CD14-positive monocyte (primary cell): ENCODE measurements at regions not wholly inside any gene's neighbourhood (a gene's known extent, or its start where the extent isn't known, plus 50 kb on each side); places are given as distances from the start of the nearest gene placed in this dataset.

Experiments used
- DNase-seq, 3 donors: peaks; one replicate each; pipeline ENCODE4 v3.0.0-alpha.2; 2011 to 2022
- H2AFZ ChIP-seq: 2 replicates; pipeline ENCODE4 v1.6.0; 2012; ENCODE audit warnings: mild to moderate bottlenecking, low read depth, low read length, inconsistent platforms; ENCODE audit not compliant: insufficient read depth, poor library complexity, severe bottlenecking
- H3K27ac ChIP-seq, 2 donors: 1 replicate in 1 of 2; 2 replicates in 1 of 2; pipeline ENCODE4 v1.5.1; 2012 to 2013; ENCODE audit warnings: low read length in 2 of 2, control low read depth in 1 of 2, inconsistent platforms in 1 of 2, low read depth in 1 of 2, mild to moderate bottlenecking in 1 of 2
- H3K27me3 ChIP-seq, 2 donors: one replicate each; pipeline versions ENCODE4 v1.6.0 to v1.6.1; 2011 to 2013; ENCODE audit warnings: low read length in 2 of 2; ENCODE audit not compliant: control insufficient read depth in 2 of 2, insufficient read depth in 2 of 2
- H3K36me3 ChIP-seq, 2 donors: replicated peaks in 1 of 2; 1 replicate in 1 of 2; 2 replicates in 1 of 2; pipeline versions ENCODE4 v1.5.1 to v1.6.1; 2012 to 2013; ENCODE audit warnings: low read length in 2 of 2, control low read depth in 1 of 2, inconsistent platforms in 1 of 2, mild to moderate bottlenecking in 1 of 2; ENCODE audit not compliant: insufficient read depth in 2 of 2, control insufficient read depth in 1 of 2
- H3K4me1 ChIP-seq, 2 donors: 1 replicate in 1 of 2; 2 replicates in 1 of 2; pipeline versions ENCODE4 v1.5.1 to v1.6.1; 2012 to 2013; ENCODE audit warnings: low read length in 2 of 2, control low read depth in 1 of 2, inconsistent platforms in 1 of 2, mild to moderate bottlenecking in 1 of 2, moderate library complexity in 1 of 2; ENCODE audit not compliant: insufficient read depth in 2 of 2, control insufficient read depth in 1 of 2
- H3K4me2 ChIP-seq: replicated peaks from 2 replicates; pipeline ENCODE3; 2012; ENCODE audit warnings: low read length, moderate library complexity, mild to moderate bottlenecking; ENCODE audit not compliant: poor library complexity, severe bottlenecking; ENCODE audit errors: extremely low read depth
- H3K4me3 ChIP-seq, 3 experiments: fragments of 200-600 bp in 1 of 3; sonication (generic) in 1 of 3; replicated peaks in 1 of 3; 1 replicate in 2 of 3; 2 replicates in 1 of 3; pipeline ENCODE4 v1.5.1; 2011 to 2013; ENCODE audit warnings: low read length in 3 of 3, mild to moderate bottlenecking in 3 of 3, control low read depth in 2 of 3, low read depth in 2 of 3, inconsistent platforms in 1 of 3, moderate library complexity in 1 of 3
- H3K79me2 ChIP-seq: 2 replicates; pipeline ENCODE4 v1.6.0; 2012; ENCODE audit warnings: mild to moderate bottlenecking, control low read depth, inconsistent platforms, low read length, moderate library complexity; ENCODE audit not compliant: insufficient read depth
- H3K9ac ChIP-seq: 2 replicates; pipeline ENCODE4 v1.6.0; 2017; ENCODE audit warnings: low read length, mild to moderate bottlenecking; ENCODE audit not compliant: insufficient read depth, poor library complexity, severe bottlenecking
- H3K9me3 ChIP-seq, 2 donors: replicated peaks in 1 of 2; 1 replicate in 1 of 2; 2 replicates in 1 of 2; pipeline versions ENCODE4 v1.5.1 to v1.6.1; 2012 to 2013; ENCODE audit warnings: low read length in 2 of 2, control low read depth in 1 of 2; ENCODE audit not compliant: control insufficient read depth in 1 of 2, insufficient read depth in 1 of 2
- H4K20me1 ChIP-seq: 2 replicates; pipeline ENCODE4 v1.6.0; 2012; ENCODE audit warnings: mild to moderate bottlenecking, low read length, control low read depth, moderate library complexity; ENCODE audit not compliant: insufficient read depth
- H3K27ac Mint-ChIP-seq, 7 donors: one replicate each; pipeline ENCODE4 v1.8.0; 2020; ENCODE audit warnings: mild to moderate bottlenecking in 7 of 7, mixed read lengths in 7 of 7, moderate library complexity in 6 of 7, inconsistent platforms in 2 of 7
- H3K27me3 Mint-ChIP-seq, 3 donors: one replicate each; pipeline ENCODE4 v1.8.0; 2021 to 2022; ENCODE audit warnings: low read depth in 3 of 3, mild to moderate bottlenecking in 3 of 3, mixed read lengths in 3 of 3, moderate library complexity in 3 of 3, inconsistent platforms in 1 of 3
- H3K36me3 Mint-ChIP-seq, 2 donors: one replicate each; pipeline ENCODE4 v1.8.0; 2020; ENCODE audit warnings: mixed read lengths in 2 of 2, inconsistent platforms in 1 of 2, mild to moderate bottlenecking in 1 of 2
- H3K4me1 Mint-ChIP-seq: one replicate; pipeline ENCODE4 v1.8.0; 2020; ENCODE audit warnings: mild to moderate bottlenecking, mixed read lengths
- H3K4me3 Mint-ChIP-seq, 2 donors: one replicate each; pipeline ENCODE4 v1.8.0; 2020; ENCODE audit warnings: mild to moderate bottlenecking in 2 of 2, mixed read lengths in 2 of 2, moderate library complexity in 1 of 2
- H3K9me3 Mint-ChIP-seq, 7 donors: one replicate each; pipeline ENCODE4 v1.8.0; 2020 to 2022; ENCODE audit warnings: mixed read lengths in 7 of 7, mild to moderate bottlenecking in 6 of 7, moderate library complexity in 6 of 7, inconsistent platforms in 2 of 7
- CTCF ChIP-seq: fragments of 200-600 bp; IDR thresholded peaks from one replicate; pipeline ENCODE4 v1.8.0; 2022; ENCODE audit warnings: antibody characterized with exemption, mild to moderate bottlenecking
- WGBS: methylation state at CpG from one replicate; pipeline ENCODE4 v1.1.5; 2013; ENCODE audit warnings: missing lambda C conversion rate; ENCODE audit not compliant: insufficient coverage; 5-methylcytosine and 5-hydroxymethylcytosine counted together
- intact Hi-C, 2 donors: fragments of 100-400 bp; cut with micrococcal nuclease; formaldehyde crosslinking; loops; one replicate each; pipeline versions ENCODE4 v1.15.0 to v1.15.1; 2023

GRCh38 chr16:5578980-5579379 lies 481.4 kb upstream of the EEF2KMT start:
- DNase-seq = no peak
- H3K4me3 Mint-ChIP-seq = no peak overlapping the region
- WGBS = 81% methylated on average over 5 of the region's 7 CpGs
- no peak overlapping the region for H3K27ac ChIP-seq
- H3K4me2 ChIP-seq = no peak overlapping the region
- H3K4me1 ChIP-seq = no peaks in the 10 kb centered on the region
- no peaks in the 10 kb centered on the region for H3K36me3 Mint-ChIP-seq
- no peak overlapping the region for H3K4me3 ChIP-seq
- no peak overlapping the region for H2AFZ ChIP-seq
- H3K4me1 Mint-ChIP-seq = no peaks in the 10 kb centered on the region
- no peak overlapping the region for H3K9ac ChIP-seq
- H3K36me3 ChIP-seq = no peaks in the 10 kb centered on the region
- H3K27me3 Mint-ChIP-seq = peaks cover 0 to 3% (median 2%) of the 10 kb centered on the region in 3 donors
- intact Hi-C loops = no loop called here
- H3K27me3 ChIP-seq = no peaks in the 10 kb centered on the region
- no peaks in the 10 kb centered on the region for H3K9me3 ChIP-seq
- no peak for TF ChIP-seq CTCF
- no peak overlapping the region for H3K27ac Mint-ChIP-seq
- H4K20me1 ChIP-seq = no peaks in the 10 kb centered on the region
- H3K79me2 ChIP-seq = no peaks in the 10 kb centered on the region
- peaks cover 0 to 3% (median 0%) of the 10 kb centered on the region in 7 donors for H3K9me3 Mint-ChIP-seq

- no peaks in the 10 kb centered on the region for H4K20me1 ChIP-seq
- H3K36me3 ChIP-seq = no peaks in the 10 kb centered on the region
- no peak overlapping the region for H3K9ac ChIP-seq
- H3K79me2 ChIP-seq = no peaks in the 10 kb centered on the region
- DNase-seq = no peak
- no peak overlapping the region for H3K27ac Mint-ChIP-seq
- no peak overlapping the region for H3K4me3 ChIP-seq
- no peaks in the 10 kb centered on the region for H3K4me1 Mint-ChIP-seq
- H3K4me1 ChIP-seq = no peaks in the 10 kb centered on the region
- intact Hi-C loops = no loop called here
- WGBS = 90% methylated on average over 4 of the region's 5 CpGs
- no peaks in the 10 kb centered on the region for H3K27me3 ChIP-seq
- H3K36me3 Mint-ChIP-seq = no peaks in the 10 kb centered on the region
- TF ChIP-seq CTCF = no peak
- H3K4me2 ChIP-seq = no peak overlapping the region
- H2AFZ ChIP-seq = no peak overlapping the region
- no peaks in the 10 kb centered on the region for H3K9me3 ChIP-seq
- H3K9me3 Mint-ChIP-seq = peaks cover 0 to 4% (median 2%) of the 10 kb centered on the region in 7 donors
- peaks cover 0 to 4% (median 3%) of the 10 kb centered on the region in 3 donors for H3K27me3 Mint-ChIP-seq
- no peak overlapping the region for H3K27ac ChIP-seq
- H3K4me3 Mint-ChIP-seq = no peak overlapping the region
These were observed 479.9 kb upstream of the EEF2KMT start for GRCh38 chr16:5577463-5577862.
